Sigmoid colon (tissue), 6 donors: ENCODE measurements at regions not wholly inside any gene's neighbourhood (a gene's known extent, or its start where the extent isn't known, plus 50 kb on each side); places are given as distances from the start of the nearest gene placed in this dataset.

Experiments used
- DNase-seq: peaks from one replicate; pipeline ENCODE4 v3.0.0-alpha.2; 2019
- H3K27ac ChIP-seq, 4 donors: fragments of 200-600 bp; sonication (generic); one replicate each; pipeline ENCODE4 v1.5.1; 2016 to 2019; ENCODE audit warnings: mild to moderate bottlenecking in 1 of 4
- H3K27me3 ChIP-seq, 3 donors: fragments of 200-600 bp; sonication (generic); one replicate each; pipeline ENCODE4 v1.5.1; 2019; ENCODE audit warnings: mild to moderate bottlenecking in 1 of 3
- H3K36me3 ChIP-seq, 4 donors: fragments of 200-600 bp; sonication (generic); one replicate each; pipeline ENCODE4 v1.5.1; 2016 to 2019
- H3K4me1 ChIP-seq, 4 donors: fragments of 200-600 bp; sonication (generic); one replicate each; pipeline ENCODE4 v1.5.1; 2017 to 2019
- H3K4me3 ChIP-seq, 4 donors: fragments of 200-600 bp; sonication (generic); one replicate each; pipeline ENCODE4 v1.5.1; 2017 to 2019; ENCODE audit warnings: mild to moderate bottlenecking in 2 of 4, moderate library complexity in 1 of 4
- H3K9me3 ChIP-seq, 4 donors: fragments of 200-600 bp in 3 of 4; sonication (generic) in 3 of 4; one replicate each; pipeline versions ENCODE4 v1.5.1 to v1.6.1; 2013 to 2019
- CTCF ChIP-seq, 4 experiments: fragments of 450-650 bp in 3 of 4; fragments of 200-600 bp in 1 of 4; IDR thresholded peaks; one replicate each; pipeline ENCODE4 v1.5.1; 2016 to 2019; ENCODE audit warnings: antibody characterized with exemption in 4 of 4, mild to moderate bottlenecking in 3 of 4, moderate library complexity in 2 of 4
- EP300 ChIP-seq, 4 donors: sonication (generic); formaldehyde crosslinking; IDR thresholded peaks; one replicate each; pipeline ENCODE4 v1.6.1; 2017; ENCODE audit warnings: antibody characterized with exemption in 4 of 4
- POLR2A ChIP-seq, 2 donors: fragments of 450-650 bp; IDR thresholded peaks; one replicate each; pipeline ENCODE4 v1.6.1; 2016; ENCODE audit warnings: antibody characterized with exemption in 2 of 2, mild to moderate bottlenecking in 2 of 2, moderate library complexity in 2 of 2
- POLR2AphosphoS5 ChIP-seq, 4 donors: sonication (generic); formaldehyde crosslinking; IDR thresholded peaks; one replicate each; pipeline ENCODE4 v1.6.1; 2017; ENCODE audit warnings: antibody characterized with exemption in 4 of 4
- WGBS, 2 donors: extraction: QIAGEN DNeasy Blood & Tissue Kit; methylation state at CpG; one replicate each; pipeline ENCODE4 v1.1.7; 2013; 5-methylcytosine and 5-hydroxymethylcytosine counted together
- intact Hi-C: fragments of 100-400 bp; cut with DNase I; formaldehyde crosslinking; loops from one replicate; pipeline ENCODE4 v1.15.1; 2023
- donor health status: healthy with polysubstance abuse.
- donor health status: healthy.

DNA sequence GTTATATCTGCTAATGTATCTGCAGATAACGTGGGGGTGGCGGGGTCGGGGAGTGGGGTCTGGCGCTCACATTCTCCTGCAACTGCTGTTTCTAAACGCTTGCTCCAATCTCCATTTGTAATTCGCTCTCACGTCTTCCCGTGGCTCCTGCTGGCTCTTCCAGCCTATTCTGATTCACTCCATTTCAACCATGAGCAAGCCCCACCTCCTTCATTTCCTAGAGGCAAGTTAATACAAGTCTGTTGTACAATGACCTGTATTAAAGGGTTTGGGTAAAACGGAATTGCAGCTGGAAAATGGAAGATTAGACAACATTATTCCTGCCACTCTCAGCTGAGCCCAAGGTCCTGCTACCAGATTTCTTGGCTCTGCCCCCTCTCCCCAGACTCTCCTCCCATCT, 132.3 kb downstream of the CSNK2A3 start:
- WGBS, 2 donors, result 94 to 95% methylated on average over 9 of the region's 9 CpGs
- H3K36me3 ChIP-seq, result no peaks in the 10 kb centered on the region
- intact Hi-C loops, result no loop called here
- H3K27ac ChIP-seq, result no peak overlapping the region
- no peaks in the 10 kb centered on the region for H3K9me3 ChIP-seq
- H3K4me1 ChIP-seq, result peaks cover 0 to 17% (median 2%) of the 10 kb centered on the region in 4 donors
- no peak for DNase-seq
- TF ChIP-seq POLR2AphosphoS5 (IDR thresholded peaks at IDR 0.05), result no peak
- TF ChIP-seq CTCF (IDR thresholded peaks at IDR 0.05), result no peak
- TF ChIP-seq POLR2A (IDR thresholded peaks at IDR 0.05), result no peak
- no peak for TF ChIP-seq EP300 (IDR thresholded peaks at IDR 0.05)
- H3K27me3 ChIP-seq, result no peaks in the 10 kb centered on the region
- no peak overlapping the region for H3K4me3 ChIP-seq

DNA sequence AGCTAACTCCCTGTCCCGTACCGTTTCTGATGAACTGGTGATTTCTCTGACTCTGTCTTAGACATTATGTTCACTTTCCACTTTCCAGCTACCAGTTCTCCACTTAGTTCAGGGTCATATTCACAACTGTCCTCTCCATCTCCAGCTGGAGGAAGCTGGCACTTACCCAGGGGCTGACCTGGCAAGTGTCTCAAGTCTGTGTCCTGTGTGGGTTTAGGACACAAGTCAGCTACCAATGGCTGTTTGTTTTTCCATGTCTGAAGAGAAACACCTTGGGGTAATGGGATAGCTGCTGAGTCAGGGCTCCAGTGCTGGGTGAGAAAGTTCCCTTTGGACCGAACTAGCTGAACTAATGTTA, 134.4 kb downstream of the CSNK2A3 start:
- Histone ChIP-seq H3K9me3 (no peaks in the 10 kb centered on the region), H3K4me3 (no peak overlapping the region), H3K4me1 (peaks cover 0 to 26% (median 8%) of the 10 kb centered on the region in 4 donors), H3K36me3 (no peaks in the 10 kb centered on the region), H3K27me3 (no peaks in the 10 kb centered on the region), H3K27ac (no peak overlapping the region)
- TF ChIP-seq EP300 (IDR thresholded peaks at IDR 0.05) (no peak), POLR2AphosphoS5 (IDR thresholded peaks at IDR 0.05) (no peak), CTCF (IDR thresholded peaks at IDR 0.05) (no peak), POLR2A (IDR thresholded peaks at IDR 0.05) (no peak)
- 36 to 71% methylated on average over 3 of the region's 3 CpGs for WGBS, 2 donors
- intact Hi-C loops, result no loop called here
- no peak for DNase-seq

DNA sequence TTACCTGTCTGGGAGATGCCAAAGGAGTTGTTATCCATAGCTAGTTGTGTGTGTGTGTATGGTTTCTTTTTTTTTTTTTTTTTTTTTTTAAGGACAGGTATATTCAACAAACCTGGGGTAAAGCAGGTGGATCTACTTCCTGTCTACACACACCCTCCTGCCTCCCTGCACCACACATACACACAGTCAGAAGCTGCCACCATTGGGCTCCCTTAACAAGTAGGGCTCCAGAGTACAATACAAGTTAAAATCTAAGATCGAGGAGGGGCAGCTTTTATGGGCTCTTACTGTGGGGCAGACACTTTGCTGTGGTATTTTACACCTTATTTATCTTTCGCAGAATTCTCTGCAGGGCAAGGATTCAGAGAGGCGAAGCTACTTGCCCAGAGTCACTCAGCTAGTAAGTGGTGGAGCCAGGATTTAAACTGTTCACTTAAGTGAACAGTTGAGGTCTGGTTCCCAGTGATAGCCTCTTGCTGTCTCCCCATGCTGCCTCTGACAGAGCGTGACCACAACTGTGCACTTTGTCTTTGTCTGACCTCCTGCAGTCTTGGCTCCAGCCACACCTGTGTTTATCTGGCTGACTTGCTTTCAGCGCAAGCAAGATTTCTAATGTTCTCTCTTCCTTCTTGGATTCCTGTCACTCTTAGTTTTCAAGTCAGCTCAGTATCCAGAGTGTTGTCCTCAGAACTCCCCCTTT, 135.0 kb downstream of the CSNK2A3 start:
- Histone ChIP-seq H3K4me3 (no peak overlapping the region), H3K4me1 (peaks cover 0 to 31% (median 9%) of the 10 kb centered on the region in 4 donors), H3K27ac (no peak overlapping the region), H3K27me3 (no peaks in the 10 kb centered on the region), H3K9me3 (no peaks in the 10 kb centered on the region), H3K36me3 (no peaks in the 10 kb centered on the region)
- no peak for TF ChIP-seq EP300 (IDR thresholded peaks at IDR 0.05)
- TF ChIP-seq POLR2A (IDR thresholded peaks at IDR 0.05), result no peak
- no peak for TF ChIP-seq CTCF (IDR thresholded peaks at IDR 0.05)
- TF ChIP-seq POLR2AphosphoS5 (IDR thresholded peaks at IDR 0.05), result no peak
- WGBS, 2 donors, result 37 to 69% methylated on average over 5 of the region's 5 CpGs
- intact Hi-C loops, result no loop called here
- DNase-seq, result no peak

DNA sequence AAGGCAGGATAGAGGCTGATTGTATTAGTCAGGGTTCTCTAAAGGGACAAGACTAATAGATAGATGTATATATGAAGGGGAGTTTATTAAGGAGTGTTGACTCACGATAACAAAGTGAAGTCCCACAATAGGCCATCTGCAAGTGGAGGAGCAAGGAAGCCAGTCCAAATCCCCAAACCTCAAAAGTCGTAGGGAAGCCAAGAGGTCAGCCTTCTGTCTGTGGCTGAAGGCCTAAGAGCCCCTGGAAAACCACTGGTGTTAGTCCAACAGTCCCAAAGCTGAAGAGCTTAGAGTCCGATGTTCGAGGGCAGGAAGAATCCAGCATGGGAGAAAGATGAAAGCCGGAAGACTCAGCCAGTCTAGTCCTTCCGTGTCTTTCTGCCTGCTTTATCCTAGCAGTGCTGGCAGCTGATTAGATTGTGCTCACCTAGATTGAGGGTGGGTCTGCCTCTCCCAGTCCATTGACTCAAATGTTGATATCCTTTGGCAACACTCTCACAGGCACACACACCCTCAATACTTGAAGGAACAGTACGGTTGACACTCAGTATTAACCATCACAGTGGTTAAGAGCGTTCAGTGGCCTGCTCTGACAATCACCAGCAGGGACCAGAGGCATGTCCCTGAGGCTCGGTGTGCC, 135.6 kb downstream of the CSNK2A3 start:
- H3K27me3 ChIP-seq, result no peaks in the 10 kb centered on the region
- 63 to 87% methylated on average over 9 of the region's 9 CpGs for WGBS, 2 donors
- no peak overlapping the region for H3K4me3 ChIP-seq
- TF ChIP-seq POLR2AphosphoS5 (IDR thresholded peaks at IDR 0.05) (no peak), CTCF (IDR thresholded peaks at IDR 0.05) (no peak), EP300 (IDR thresholded peaks at IDR 0.05) (no peak), POLR2A (IDR thresholded peaks at IDR 0.05) (no peak)
- no peaks in the 10 kb centered on the region for H3K36me3 ChIP-seq
- peaks cover 0 to 33% (median 11%) of the 10 kb centered on the region in 4 donors for H3K4me1 ChIP-seq
- intact Hi-C loops, result no loop called here
- DNase-seq, result no peak
- H3K27ac ChIP-seq, result no peak overlapping the region
- H3K9me3 ChIP-seq, result no peaks in the 10 kb centered on the region
